ENCODE measurements at regions not wholly inside any gene's neighbourhood (a gene's known extent, or its start where the extent isn't known, plus 50 kb on each side); places are given as distances from the start of the nearest gene placed in this dataset.
"Not testable (repeated sequence)": the region's sequence is repeated elsewhere in the genome, so short reads cannot be mapped to it uniquely, and the experiment has no call there.

DNA sequence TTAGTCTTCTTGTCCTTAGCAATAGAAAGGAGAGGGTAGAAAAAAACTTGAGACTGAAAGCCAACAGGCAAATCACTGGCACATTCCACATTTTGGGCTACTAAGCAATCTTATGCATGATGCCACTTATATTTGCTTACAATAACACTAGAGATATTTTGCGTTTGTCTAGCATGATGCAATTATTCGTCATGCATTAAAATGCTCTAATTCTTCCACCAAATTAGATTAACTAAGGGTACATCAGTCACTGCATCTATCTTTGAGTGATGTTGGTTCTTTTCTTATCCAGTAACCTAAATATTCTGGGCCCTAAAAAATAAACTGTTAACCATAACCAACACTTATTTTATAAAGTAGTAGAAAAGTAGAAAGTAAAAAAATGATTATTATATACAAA, 1311.7 kb upstream of the CDH2 start:
- no peak for DNase-seq

- DNase-seq, result no peak
These were observed 1288.6 kb upstream of the CDH2 start for GRCh38 chr18:29465526-29465925.

DNA sequence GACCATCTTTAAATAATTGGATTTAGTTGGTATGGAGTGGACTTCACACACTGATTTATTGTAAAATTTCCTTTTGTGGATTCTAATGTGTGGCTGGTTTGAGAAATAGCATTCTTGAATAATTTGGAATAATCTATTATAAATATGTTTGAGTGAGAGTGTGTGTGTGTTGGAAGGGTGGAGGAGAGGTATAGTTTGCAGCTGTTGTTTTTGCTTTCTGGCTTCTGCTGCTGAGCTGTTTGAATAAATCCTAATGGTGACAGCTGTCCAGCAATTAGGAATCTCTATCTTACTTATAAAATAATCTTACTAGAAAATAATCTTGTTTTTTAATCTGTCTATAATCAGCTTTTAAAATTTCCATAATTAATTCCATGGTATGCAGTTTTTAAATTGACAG, 1283.0 kb upstream of the CDH2 start:
- no peak for DNase-seq

- DNase-seq, result no peak
These were observed 1280.5 kb upstream of the CDH2 start for GRCh38 chr18:29457316-29457889.

DNA sequence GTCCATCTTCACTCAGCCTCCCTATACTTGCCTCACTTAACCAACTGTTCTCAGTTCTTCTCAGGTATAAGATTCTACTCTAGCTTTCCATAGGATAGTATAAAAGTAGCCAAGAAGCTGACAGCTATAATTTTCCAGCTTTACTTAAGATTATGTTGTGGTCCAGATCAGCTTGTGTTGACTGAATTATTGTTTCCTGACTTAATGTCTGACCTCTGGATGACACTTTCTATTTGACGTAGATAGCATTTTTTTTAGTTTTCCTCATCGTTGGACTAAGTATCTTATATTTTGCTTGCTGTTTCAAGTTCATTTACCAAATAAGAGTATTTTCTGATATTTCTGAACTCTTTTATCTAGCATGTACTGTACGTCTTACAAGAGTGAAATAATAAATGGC, 1272.5 kb upstream of the CDH2 start:
- no peak for DNase-seq

DNA sequence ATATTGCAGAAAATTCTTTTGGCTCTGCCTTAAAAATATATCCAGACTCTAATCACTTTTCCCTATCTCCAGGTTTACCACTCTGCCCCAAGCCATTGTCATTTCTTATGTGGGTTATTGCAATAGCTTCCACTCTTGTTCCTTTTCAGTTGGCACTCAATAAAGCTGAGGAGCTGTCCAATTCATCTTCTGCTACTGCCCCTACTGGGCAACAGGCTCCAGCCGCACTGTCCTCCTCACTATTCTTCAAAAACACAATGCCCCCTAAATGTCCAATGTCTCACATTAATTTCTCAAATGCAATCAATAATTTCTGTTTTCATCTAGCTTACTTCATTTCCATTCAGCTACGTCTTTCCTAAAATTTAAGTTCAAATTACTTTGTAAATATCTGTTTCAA, 1262.5 kb upstream of the CDH2 start:
- no peak for DNase-seq

GRCh38 chr18:29436459-29436858, 1259.5 kb upstream of the CDH2 start:
- DNase-seq, result no peak

DNA sequence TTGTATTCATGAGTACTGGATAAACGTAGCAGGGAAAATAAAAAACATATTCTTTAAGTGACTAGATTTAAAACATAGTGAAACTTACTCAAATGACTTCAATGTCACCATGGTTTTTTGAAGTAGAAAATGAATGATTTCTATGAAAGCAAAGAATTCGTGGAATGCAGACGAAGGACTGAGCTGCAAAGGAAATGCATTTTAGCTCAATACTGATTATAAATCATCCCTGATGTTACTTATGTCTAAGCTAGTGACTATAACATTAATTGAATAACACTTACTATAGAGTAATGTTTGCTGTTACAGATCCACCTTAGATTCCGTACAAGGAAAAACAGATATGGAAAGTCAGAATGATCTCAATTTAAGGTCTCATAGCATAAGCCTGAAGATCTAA, 1257.7 kb upstream of the CDH2 start:
- no peak for DNase-seq

DNA sequence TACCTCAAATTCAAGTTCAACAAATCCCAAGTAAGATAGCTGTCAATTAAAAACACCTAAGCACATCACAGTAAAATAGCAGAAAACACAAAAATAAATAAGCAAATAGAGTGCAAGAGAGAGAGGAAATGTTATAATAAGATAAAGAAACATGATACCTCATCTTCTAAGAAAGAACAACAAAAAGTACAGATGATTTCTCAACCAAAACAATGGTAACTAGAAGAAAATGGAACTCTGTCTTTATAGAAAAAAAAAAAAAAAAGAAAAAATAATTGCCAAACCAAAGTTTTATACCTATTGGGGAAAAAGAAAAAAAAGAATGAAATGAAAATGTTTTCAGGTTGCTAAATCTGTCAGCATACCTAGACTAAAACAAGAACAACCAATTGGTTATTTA, 1253.5 kb upstream of the CDH2 start:
- no peak for DNase-seq

DNA sequence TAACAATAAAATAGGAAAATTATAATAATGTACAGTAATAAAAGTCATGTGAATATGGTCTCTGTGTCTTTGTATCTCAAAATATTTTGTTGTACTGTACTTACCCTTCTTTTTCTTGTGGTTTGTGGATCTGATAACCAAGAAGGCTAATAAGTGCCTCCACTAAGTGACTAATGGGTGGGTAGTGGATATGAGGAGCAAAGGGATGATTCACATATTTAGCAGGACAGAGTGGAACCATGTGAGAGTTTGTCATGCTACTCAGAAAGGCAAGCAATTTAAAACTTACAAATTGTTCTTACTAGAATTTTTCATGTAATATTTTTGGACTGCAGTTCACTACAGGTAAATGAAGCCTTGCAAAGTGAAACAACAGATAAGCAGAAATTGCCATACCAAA, 1241.2 kb upstream of the CDH2 start:
- DNase-seq, result no peak

- no peak for DNase-seq
These were observed 1230.1 kb upstream of the CDH2 start for GRCh38 chr18:29406996-29407395.

DNA sequence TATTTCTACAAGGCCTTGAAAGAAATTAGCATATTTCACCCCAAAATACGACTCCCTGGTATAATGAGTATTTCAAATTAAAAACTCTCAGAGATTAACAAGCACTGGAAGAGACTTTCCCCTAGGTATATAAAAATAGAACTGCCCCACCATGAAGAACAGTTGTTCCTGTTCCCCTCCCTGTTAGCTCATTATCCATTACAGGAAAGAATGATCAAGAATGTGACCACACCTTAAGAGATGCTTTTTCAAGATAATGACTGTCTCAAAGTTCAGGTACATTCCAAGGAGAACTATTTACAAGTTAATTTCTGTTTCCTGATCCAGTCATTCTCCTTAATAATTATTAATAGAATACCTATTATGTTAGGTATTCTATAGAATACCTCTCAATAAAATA, 1220.6 kb upstream of the CDH2 start:
- DNase-seq, result no peak

- DNase-seq, result no peak
These were observed 1206.7 kb upstream of the CDH2 start for GRCh38 chr18:29383311-29384273.

- no peak for DNase-seq
These were observed 1201.8 kb upstream of the CDH2 start for GRCh38 chr18:29378651-29379136.

DNA sequence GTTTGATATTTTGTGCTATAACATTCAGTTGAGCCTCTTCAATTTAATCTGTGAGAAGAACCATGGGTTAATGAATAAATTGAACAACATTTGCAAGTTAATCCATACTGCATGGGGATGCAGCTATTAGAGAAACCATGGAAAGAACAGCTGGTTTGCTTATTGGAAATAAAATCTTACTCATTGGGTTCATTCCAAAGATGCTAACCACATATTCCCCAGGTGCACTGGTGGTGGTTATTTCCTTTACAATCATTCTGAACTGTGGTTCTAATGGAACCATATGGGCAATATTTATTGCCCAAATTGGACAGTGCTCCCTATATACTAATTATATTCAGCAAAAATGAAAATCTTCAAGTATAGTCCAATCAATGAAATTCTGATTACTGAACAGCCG, 1200.4 kb upstream of the CDH2 start:
- DNase-seq, result no peak

- no peak for DNase-seq
These were observed 1196.1 kb upstream of the CDH2 start for GRCh38 chr18:29373000-29373399.

DNA sequence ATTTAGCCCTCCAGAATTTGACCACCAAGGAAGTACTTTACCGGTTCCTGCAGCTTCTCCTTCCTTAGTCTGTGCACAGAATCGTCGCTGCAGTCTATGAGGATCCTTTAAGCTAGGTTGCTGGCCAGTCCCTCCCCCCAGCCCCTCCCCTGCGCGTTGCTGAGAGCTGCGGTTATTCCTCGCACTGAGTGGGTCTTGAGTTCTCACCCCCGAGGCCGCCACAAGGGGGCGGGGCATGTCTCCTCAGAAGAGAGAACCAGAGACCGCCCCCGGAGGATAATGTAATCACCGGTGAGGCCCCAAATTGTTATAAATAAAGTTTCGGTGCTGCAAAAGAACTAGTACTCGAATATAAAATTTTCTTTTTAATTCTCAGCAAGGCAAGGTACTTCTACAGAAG, 1184.9 kb upstream of the CDH2 start:
- no peak for DNase-seq

DNA sequence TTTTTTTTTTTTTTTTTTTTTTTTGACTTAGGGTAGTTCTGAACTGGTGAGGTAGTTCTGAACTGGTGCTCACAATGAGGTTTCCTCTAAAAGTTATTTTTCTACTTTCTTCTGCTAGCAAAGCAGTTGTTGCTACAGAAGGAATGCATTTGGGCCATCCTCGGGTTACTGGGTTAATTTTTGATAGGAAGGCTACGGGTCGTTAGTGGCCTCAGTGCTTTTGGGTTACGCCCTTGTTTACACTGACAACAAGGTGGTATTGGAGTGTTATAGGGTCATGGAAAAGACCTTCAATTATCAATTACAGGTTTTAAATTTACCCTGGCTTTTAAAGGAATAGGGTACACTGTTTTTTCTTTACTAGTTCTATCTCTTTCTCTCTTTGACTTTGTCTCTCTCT, 1183.7 kb upstream of the CDH2 start:
- not testable (repeated sequence) for DNase-seq

- not testable (repeated sequence) for DNase-seq
These were observed 1182.3 kb upstream of the CDH2 start for GRCh38 chr18:29359222-29359621.

DNA sequence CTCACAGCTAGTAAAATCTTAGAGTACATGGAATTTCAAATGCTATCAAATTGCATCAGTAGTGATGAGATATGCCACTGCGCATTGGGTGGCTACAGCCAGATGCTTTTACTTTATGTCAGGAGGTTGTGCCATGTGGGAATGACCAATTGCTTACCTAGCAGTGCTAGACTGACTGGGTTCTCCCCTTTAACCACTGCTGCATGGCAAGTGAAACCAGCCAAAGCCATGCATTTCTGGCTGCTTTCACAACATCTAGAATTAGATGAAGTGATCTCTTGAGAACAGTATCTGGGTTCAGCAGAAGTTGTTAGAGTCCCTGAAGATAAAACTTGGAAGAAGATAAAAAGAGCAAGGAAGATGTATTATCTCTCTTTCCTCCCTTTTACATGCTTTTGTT, 1174.2 kb upstream of the CDH2 start:
- no peak for DNase-seq

- no peak for DNase-seq
These were observed 1152.0 kb upstream of the CDH2 start for GRCh38 chr18:29328932-29329331.

GRCh38 chr18:29326214-29326613, 1149.3 kb upstream of the CDH2 start:
- no peak for DNase-seq

GRCh38 chr18:29321561-29321960, 1144.6 kb upstream of the CDH2 start:
- no peak for DNase-seq

DNA sequence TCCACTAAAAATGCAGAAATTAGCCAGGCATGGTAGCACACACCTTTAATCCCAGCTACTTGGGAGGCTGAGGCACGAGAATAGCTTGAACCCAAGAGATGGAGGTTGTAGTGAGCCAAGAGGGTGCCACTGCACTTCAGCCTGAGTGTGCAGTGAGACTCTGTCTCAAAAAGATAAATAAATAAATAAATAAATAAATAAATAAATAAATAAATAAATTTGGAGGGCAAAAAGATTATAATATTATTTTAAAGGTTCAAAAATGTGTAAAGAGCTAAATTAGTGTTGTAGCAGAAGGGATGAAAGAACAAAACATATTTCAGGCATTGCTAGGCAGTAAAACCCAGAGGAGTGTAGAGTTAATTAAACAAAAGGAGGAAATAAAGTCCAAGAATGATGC, 1136.4 kb upstream of the CDH2 start:
- no peak for DNase-seq
